OCI-LY3 (cell line): ENCODE measurements at regions not wholly inside any gene's neighbourhood (a gene's known extent, or its start where the extent isn't known, plus 50 kb on each side); places are given as distances from the start of the nearest gene placed in this dataset.

Experiments
- H2AFZ ChIP-seq: fragments of 200-600, 300-600 bp; shearing (Covaris generic); 2 replicates; pipeline ENCODE4 v1.6.0; 2014; ENCODE audit warnings: antibody characterized with exemption, low read depth, low read length
- H3K27ac ChIP-seq: fragments of 200-600, 300-600 bp; sonication (generic); 2 replicates; pipeline ENCODE4 v1.5.1; 2014; ENCODE audit warnings: mild to moderate bottlenecking, low read length, moderate library complexity, mixed read lengths
- H3K27me3 ChIP-seq: fragments of 200-600, 300-600 bp; sonication (generic); 2 replicates; pipeline ENCODE4 v1.6.1; 2014; ENCODE audit warnings: low read depth, low read length, mixed read lengths
- H3K36me3 ChIP-seq: fragments of 200-600, 300-600 bp; sonication (generic); replicated peaks from 2 replicates; pipeline ENCODE3; 2014; ENCODE audit warnings: low read depth, low read length, mixed read lengths
- H3K4me1 ChIP-seq: fragments of 300-600, 200-600 bp; sonication (generic); 2 replicates; pipeline ENCODE4 v1.6.1; 2014; ENCODE audit warnings: low read length, mixed read lengths
- H3K4me2 ChIP-seq: fragments of 200-600, 300-600 bp; sonication (generic); 2 replicates; pipeline ENCODE4 v1.6.1; 2014; ENCODE audit warnings: low read length, mixed read lengths
- H3K4me3 ChIP-seq: fragments of 300-600, 200-600 bp; sonication (generic); 2 replicates; pipeline ENCODE4 v1.5.1; 2014; ENCODE audit warnings: antibody characterized with exemption, mild to moderate bottlenecking, low read length, moderate library complexity
- H3K79me2 ChIP-seq: fragments of 300-600, 200-600 bp; shearing (Covaris generic); 2 replicates; pipeline ENCODE4 v1.6.1; 2014; ENCODE audit warnings: mild to moderate bottlenecking, low read length, mixed read lengths
- H3K9ac ChIP-seq: fragments of 300-600, 200-600 bp; shearing (Covaris generic); 2 replicates; pipeline ENCODE4 v1.6.0; 2014; ENCODE audit warnings: mild to moderate bottlenecking, low read length, moderate library complexity
- H3K9me3 ChIP-seq: fragments of 200-600, 300-600 bp; shearing (Covaris generic); 2 replicates; pipeline ENCODE4 v1.6.1; 2014; ENCODE audit warnings: low read length, mixed read lengths; ENCODE audit not compliant: insufficient read depth
- H4K20me1 ChIP-seq: fragments of 200-600, 300-600 bp; sonication (generic); 2 replicates; pipeline ENCODE4 v1.6.1; 2016; ENCODE audit warnings: low read length, mixed read lengths; ENCODE audit not compliant: insufficient read depth
- CTCF ChIP-seq: fragments of 200-600, 300-600 bp; sonication (generic); IDR thresholded peaks from 2 replicates; pipeline ENCODE4 v1.5.1; 2014; ENCODE audit warnings: antibody characterized with exemption, low read length, low read depth
- EZH2phosphoT487 ChIP-seq: fragments of 200-600 bp; shearing (Covaris generic); IDR thresholded peaks from 2 replicates; pipeline ENCODE4 v1.6.1; 2018; ENCODE audit warnings: antibody characterized with exemption, mixed run types, low read depth

- no peak overlapping the region for H3K9ac ChIP-seq
These were observed 287.3 kb upstream of the DDI1 start for GRCh38 chr11:103749158-103749557.

GRCh38 chr11:103768816-103769215 lies 267.6 kb upstream of the DDI1 start:
- H3K27me3 ChIP-seq: no peaks in the 10 kb centered on the region
- no peak overlapping the region for H2AFZ ChIP-seq
- no peaks in the 10 kb centered on the region for H3K36me3 ChIP-seq
- H3K79me2 ChIP-seq: no peaks in the 10 kb centered on the region
- no peaks in the 10 kb centered on the region for H3K4me1 ChIP-seq
- H3K9me3 ChIP-seq: no peaks in the 10 kb centered on the region
- no peaks in the 10 kb centered on the region for H4K20me1 ChIP-seq
- no peak for TF ChIP-seq CTCF
- no peak overlapping the region for H3K4me2 ChIP-seq
- no peak overlapping the region for H3K9ac ChIP-seq
- no peak overlapping the region for H3K4me3 ChIP-seq
- H3K27ac ChIP-seq: no peak overlapping the region

More at GRCh38 chr11:103749158-103749557, 287.3 kb upstream of the DDI1 start:
- H3K79me2 ChIP-seq: no peaks in the 10 kb centered on the region
- H3K4me2 ChIP-seq: no peak overlapping the region
- no peaks in the 10 kb centered on the region for H3K36me3 ChIP-seq
- H3K4me1 ChIP-seq: peaks cover 7% of the 10 kb centered on the region
- no peaks in the 10 kb centered on the region for H4K20me1 ChIP-seq
- H3K27ac ChIP-seq: no peak overlapping the region
- no peak overlapping the region for H3K4me3 ChIP-seq
- no peak overlapping the region for H2AFZ ChIP-seq
- TF ChIP-seq EZH2phosphoT487 (no peak), CTCF (no peak)
- 0 out of 2 replicates have a peak, but pooled peaks cover 3% of the 10 kb centered on the region for H3K27me3 ChIP-seq
- H3K9me3 ChIP-seq: no peaks in the 10 kb centered on the region

- Histone ChIP-seq H3K27me3 (no peaks in the 10 kb centered on the region), H4K20me1 (no peaks in the 10 kb centered on the region), H3K27ac (no peak overlapping the region), H3K4me2 (no peak overlapping the region), H3K9me3 (no peaks in the 10 kb centered on the region), H3K4me1 (no peaks in the 10 kb centered on the region), H3K79me2 (no peaks in the 10 kb centered on the region), H3K36me3 (no peaks in the 10 kb centered on the region), H2AFZ (no peak overlapping the region), H3K4me3 (no peak overlapping the region), H3K9ac (no peak overlapping the region)
- TF ChIP-seq EZH2phosphoT487: no peak
These were observed 263.4 kb upstream of the DDI1 start for GRCh38 chr11:103773059-103773458.

- H3K27ac ChIP-seq: no peak overlapping the region
- no peak overlapping the region for H3K4me3 ChIP-seq
- H3K4me2 ChIP-seq: no peak overlapping the region
- no peaks in the 10 kb centered on the region for H3K79me2 ChIP-seq
- H3K4me1 ChIP-seq: no peaks in the 10 kb centered on the region
- H3K9me3 ChIP-seq: no peaks in the 10 kb centered on the region
- no peaks in the 10 kb centered on the region for H3K27me3 ChIP-seq
- no peaks in the 10 kb centered on the region for H3K36me3 ChIP-seq
- TF ChIP-seq EZH2phosphoT487 (no peak), CTCF (no peak)
- H3K9ac ChIP-seq: no peak overlapping the region
- H4K20me1 ChIP-seq: no peaks in the 10 kb centered on the region
- H2AFZ ChIP-seq: no peak overlapping the region
These were observed 262.9 kb upstream of the DDI1 start for GRCh38 chr11:103773537-103773936.

GRCh38 chr11:103779054-103779453 lies 257.4 kb upstream of the DDI1 start:
- H3K27me3 ChIP-seq: no peaks in the 10 kb centered on the region
- H3K27ac ChIP-seq: no peak overlapping the region
- no peaks in the 10 kb centered on the region for H4K20me1 ChIP-seq
- H3K4me1 ChIP-seq: no peaks in the 10 kb centered on the region
- no peaks in the 10 kb centered on the region for H3K9me3 ChIP-seq
- no peak overlapping the region for H2AFZ ChIP-seq
- no peak overlapping the region for H3K4me2 ChIP-seq
- no peak overlapping the region for H3K9ac ChIP-seq
- TF ChIP-seq EZH2phosphoT487 (no peak), CTCF (no peak)
- H3K79me2 ChIP-seq: no peaks in the 10 kb centered on the region
- H3K36me3 ChIP-seq: no peaks in the 10 kb centered on the region
- no peak overlapping the region for H3K4me3 ChIP-seq
